ENCODE measurements at regions not wholly inside any gene's neighbourhood (a gene's known extent, or its start where the extent isn't known, plus 50 kb on each side); places are given as distances from the start of the nearest gene placed in this dataset.

- TF ChIP-seq POLR2AphosphoS5 (IDR thresholded peaks at IDR 0.05; ENCODE audit: borderline replicate concordance, low read depth, low read length) (no peak), EZH2 (IDR thresholded peaks at IDR 0.05) (no peak), FOXP2 (optimal IDR thresholded peaks at IDR 0.05; ENCODE audit: control extremely low read depth, extremely low read length, insufficient read depth) (no peak)
These were observed 586.0 kb downstream of the SUCLG1 start for GRCh38 chr2:83873110-83873509.

Measured in SK-N-MC (cell line).